HK-2 (cell line): ENCODE measurements at regions not wholly inside any gene's neighbourhood (a gene's known extent, or its start where the extent isn't known, plus 50 kb on each side); places are given as distances from the start of the nearest gene placed in this dataset.

ENCODE experiments used
- DNase-seq: peaks from one replicate; pipeline ENCODE4 v3.0.0-alpha.2; 2018; ENCODE audit not compliant: unreplicated experiment

DNA sequence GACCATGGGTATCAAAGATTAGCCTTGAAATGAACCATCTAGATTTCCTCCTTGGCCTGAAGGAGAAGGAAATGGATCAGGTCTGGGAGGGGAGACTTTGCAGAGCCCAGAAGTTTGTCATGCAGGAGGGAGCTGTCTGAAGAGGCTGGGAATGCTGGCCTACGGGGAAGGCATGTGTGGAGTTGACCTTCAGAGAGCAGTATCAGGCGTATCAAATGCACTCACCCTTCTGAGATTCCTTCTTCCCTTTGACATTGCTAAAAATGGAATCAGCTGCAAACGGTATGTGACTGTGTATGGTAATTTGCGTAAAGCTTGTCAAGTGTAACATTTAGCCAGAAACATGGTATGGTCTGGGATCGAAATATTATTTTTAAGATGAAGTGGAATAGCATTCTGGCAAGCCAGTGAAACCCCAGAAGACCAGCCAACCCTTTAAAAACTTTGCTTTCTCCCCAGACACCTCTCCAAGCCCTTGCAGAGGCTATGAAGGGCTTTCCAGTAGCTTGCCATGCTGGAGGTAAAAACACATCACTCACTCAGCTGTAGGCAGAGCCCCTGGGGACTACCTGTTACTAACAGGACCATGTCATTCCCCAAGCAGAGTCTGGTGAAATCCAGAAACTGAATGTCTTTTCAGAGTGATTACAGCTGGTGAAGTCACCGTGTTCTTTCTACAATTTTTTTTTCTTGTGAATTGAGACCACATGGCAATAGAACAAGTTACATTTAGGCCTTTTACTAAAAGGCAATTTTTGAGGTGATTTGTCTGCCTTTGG is 174.7 kb upstream of the SLC24A5 start:
- no peak for DNase-seq

DNA sequence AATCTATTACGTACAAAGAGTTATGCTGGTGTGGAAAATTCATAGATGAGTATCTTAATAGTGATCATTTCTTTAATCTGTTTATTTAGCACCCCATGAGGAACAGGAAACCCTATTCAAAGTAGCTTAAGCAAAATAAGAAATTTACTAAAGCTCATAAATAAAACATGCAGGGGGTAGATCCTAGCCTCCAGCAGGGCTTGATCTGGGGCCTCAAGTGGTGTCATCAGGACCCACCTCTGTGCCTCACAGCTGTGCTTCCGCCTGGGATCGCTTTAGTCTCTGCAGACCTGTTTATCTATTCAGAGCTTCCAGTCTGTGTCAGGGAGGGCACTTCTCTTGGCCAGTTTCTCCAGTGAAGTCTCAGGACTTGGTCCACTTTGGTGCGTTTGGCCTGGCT is 171.0 kb upstream of the SLC24A5 start:
- no peak for DNase-seq

DNA sequence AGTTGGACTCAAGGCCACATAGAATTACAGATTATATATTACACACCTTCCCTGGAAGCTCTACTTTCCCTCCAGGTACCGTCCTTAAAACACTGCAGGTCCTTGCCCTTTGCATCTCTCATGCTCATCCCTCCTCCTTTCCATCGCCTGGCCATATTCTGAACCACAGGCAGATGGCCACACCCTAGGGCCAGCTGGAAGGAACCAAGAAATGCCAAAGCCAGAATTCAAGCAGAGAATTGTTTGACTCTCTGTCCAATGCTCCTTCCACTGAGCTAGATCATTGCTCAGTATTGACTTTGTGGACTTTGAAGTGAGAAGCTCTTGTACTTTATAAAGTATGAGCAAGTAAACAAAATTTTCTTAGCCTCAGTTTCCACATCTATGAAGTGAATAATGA is 170.3 kb upstream of the SLC24A5 start:
- DNase-seq: no peak

DNA sequence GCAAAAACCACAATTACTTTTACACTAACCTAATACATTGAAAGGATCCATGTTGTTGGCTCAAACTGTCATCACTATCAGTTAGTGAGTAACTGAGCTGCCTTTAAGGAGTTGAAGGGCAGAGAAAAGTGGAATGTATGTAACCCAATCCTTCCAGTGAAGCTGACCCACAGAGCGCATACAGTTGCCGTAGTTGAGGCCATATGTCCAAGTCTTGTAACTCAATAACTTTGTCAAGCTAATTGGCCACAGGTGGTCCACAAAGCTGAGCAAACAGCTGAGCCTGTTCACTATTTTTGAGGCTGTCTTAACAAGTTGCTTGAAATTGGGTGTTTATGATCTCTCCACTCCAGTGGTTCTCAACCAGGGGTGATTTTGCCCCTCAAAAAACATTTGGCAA is 169.0 kb upstream of the SLC24A5 start:
- DNase-seq: no peak

DNA sequence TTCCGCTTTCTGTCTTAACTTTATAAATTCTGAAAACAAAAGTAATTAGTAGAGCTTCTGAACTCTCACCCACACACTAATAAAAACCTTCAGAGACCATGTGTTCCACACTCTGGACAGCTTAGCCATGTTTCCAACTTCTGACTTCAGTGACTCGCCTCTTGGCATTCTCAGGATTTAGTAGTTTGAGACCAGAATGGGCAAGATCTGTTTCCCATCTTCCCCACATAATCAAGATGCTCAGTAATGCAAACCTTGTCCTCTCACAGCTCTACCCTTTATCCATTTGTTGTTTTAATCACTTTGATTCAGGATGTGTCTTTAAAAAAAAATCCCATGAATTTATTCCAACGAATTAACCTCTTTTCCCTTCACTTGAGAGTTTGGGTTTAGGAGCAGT is 166.6 kb upstream of the SLC24A5 start:
- DNase-seq: no peak

DNA sequence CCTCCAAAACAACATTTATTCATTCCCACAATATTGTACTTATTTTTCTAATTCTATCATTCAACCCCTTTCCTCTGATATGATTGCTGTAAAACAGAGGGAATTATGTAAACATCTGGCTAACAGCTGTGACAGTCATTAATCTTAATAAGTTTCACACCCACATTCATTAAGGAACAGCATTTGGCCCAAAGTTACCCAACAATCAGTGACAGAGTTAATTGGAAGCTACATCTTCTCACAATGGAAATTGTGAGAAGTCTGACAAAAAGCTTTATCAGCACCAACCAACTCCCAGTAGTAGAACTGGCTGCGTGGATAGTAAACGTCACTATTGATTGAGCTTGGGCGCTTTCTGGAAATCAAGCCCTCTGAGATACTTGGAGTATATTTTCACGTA is 165.8 kb upstream of the SLC24A5 start:
- DNase-seq: no peak

DNA sequence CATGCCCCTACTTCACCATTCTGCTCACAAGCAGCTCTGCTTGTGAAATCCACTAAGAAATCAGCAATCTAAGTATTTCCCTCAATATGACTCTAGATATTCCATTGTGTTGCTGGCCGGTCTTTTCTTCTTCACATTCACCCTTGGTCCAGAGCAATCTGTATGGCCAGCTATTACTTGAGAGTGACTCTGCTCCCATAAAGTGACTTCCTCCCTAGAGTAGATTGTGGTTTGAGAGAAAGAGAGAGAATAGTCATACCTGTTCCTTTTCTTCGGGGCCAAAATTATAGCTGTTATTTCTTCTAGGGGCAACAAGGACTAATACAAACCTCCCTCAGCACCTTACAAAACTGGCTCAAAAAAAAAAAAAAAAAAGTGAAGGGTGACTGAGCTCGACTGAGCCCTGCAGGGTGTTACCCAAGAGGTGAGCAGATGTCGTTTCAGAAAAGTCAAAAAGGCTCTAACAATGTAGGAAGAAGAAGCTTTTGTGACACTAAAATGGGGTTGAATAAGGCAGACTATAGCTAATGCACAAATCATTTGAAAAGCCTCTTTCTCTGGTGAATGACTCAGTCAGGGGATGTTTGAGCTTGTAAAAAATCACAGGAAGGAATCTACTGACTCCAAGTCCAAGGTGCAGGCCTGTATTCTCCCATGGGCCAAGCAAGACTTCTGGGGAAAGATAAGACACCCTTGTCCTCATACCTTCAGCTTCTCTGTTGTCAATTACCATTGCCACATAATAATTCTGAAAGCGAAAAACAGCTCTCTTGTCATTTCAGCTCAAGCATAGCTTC is 161.0 kb upstream of the SLC24A5 start:
- DNase-seq: no peak

DNA sequence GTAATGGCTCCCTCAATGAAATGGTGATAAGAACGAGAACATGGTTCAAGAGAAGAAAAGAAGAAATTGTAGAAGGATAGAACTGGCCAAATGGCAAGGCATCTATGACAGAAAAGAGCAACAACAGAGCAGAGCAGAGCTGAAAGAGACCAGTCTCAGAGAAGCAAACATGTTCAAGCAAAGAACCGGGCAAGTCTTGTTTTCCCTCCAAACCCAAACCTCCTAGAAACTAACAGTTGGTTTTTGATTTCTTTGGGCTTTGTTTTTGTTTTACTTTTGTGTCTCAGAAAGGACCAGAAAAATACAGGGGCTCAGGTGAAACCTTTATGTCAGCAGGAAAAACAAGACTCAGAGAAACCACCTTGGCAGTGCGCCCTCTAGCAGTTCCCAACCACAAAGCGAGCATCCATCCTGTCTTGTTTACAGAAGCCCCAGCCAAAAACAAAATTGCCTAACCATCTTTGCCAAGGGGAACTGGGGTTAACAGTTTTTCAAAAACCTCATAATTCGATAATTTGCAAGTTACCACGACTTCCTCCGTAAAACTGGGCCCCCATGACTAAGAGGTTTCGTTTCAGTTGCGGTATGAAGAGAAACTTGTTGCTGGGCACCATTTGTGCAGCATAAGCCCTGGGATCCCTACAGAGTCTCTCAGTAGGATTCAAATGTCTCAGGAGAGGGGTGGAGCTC is 159.2 kb upstream of the SLC24A5 start:
- DNase-seq: no peak

DNA sequence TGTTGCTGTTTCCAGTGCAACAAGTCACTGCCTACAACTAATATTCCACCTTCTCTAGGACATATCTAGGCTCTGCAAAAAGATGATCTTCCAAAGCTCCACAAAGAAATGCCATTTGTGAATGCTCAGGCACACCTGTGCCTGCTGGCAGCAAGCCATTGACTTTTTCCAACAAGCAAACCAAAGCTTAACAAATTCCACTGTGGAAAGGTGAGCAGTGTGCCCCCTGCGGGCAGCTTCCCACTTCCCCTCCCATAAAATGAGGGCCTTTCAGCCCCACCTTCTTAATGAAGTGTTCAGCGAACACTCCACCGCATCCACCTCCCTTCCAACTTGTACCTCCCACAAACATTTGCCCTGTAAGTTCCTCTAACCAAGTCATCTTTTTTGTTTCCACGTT is 157.5 kb upstream of the SLC24A5 start:
- DNase-seq: no peak

DNA sequence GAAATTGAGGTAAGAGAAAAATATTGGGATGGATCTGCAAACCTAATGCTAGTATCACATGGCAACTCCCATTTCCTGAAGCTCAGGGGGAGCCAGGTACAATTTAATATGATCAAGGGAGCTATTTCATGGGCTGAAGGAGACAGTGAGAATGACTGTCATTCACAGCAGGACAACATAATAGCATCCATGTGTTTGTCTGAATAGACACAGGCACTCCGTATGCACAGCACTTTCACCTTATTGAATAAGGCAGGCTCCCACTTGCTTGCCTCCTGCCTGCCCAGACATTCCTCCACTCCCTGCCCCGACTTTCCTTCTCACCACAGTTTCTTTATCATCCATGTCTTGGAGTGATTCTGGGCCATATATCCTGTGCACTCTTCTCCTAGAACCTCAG is 156.6 kb upstream of the SLC24A5 start:
- no peak for DNase-seq

DNA sequence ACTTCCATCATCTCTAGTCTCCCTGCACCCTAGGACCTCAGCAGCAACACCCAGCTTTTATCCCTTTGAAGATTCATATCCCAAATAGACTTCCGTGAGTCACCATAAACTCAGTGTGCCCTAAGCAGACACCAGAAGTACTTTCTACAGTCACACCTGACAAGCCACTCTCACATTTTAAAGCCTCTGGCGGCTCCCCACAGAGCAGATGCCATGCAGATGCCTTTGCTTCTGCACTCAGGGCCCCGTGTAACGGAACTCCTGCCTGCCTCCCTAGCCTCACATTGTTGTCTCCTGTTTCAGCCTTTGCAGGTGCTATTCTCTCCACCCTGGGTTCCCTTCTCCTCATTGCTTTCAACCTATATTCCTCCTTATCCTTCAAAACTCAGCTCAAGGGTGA is 155.5 kb upstream of the SLC24A5 start:
- no peak for DNase-seq

DNA sequence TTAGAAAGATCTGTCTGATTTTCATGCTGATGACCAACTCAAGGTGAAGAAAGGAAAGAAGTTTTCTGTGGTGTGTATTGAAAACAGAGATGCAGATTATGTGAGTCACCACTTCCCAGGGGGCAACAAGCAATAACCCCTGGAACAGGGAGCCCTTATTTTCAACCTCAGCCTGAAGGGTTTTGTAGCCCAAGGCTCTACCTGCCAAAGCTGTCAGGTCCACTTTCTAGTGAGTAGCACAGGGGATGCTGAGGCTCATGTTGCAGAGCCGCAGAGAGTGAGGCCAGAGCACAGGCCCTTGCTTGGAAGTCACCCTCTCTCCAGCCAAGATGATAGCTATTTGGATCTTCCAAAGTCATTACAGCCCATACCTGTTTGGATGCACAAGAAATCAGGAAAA is 152.2 kb upstream of the SLC24A5 start:
- DNase-seq: no peak

DNA sequence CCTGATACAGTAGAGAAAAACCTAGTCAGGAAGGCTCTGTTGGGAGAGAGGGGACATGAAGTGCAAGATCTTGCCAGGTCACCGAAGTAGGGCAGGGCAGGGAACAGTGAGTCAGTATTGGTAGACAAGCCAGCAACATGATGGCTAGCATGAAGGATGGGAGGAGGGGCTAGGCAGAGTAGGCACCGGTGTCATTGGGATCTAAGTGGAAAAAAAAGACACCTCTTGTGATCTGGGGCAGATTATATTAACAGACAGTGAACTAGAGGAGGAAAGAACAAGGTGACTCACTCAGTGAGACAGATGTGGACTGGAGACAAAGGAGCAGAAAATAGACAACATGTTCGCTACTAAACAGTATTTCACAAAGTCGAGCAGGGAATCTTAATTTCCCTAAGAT is 149.2 kb upstream of the SLC24A5 start:
- no peak for DNase-seq

DNA sequence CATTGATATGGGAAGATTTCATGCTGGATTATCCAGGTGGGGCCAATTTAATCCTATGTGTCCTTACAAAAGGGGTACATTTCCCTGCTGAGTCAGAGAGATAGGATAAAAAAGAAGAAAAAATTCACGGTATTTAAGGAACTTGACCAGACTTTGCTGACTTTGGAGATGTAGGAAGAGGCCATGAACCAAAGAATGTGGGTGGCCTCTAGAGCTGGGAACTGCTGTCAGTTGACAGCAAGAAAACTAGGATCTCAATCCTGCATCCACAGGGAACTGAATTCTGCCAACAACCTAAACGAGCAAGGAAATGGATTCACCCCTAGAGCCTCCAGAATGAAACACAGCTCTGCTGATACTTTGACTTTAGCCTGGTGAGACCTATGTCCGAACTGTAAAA is 148.1 kb upstream of the SLC24A5 start:
- no peak for DNase-seq

DNA sequence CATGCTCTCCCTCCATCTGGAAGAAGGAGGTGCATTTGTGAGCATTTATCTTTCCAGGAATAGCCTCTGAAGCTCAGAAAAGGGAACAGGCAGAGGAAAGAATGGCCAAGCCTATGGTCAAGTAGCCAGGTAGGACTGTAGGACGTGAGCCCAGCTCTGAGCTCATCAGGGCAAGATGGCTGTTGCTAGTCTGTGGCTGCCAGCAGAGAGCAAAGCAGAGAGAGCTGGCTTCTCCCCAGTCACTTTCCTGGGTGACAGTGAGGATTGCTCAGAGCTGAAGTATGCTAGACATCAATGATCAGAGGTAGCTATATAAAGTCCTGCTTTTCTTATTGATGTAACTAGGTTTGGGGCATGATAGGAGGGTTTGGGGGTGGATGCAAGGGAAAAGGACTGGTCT is 146.1 kb upstream of the SLC24A5 start:
- no peak for DNase-seq

DNA sequence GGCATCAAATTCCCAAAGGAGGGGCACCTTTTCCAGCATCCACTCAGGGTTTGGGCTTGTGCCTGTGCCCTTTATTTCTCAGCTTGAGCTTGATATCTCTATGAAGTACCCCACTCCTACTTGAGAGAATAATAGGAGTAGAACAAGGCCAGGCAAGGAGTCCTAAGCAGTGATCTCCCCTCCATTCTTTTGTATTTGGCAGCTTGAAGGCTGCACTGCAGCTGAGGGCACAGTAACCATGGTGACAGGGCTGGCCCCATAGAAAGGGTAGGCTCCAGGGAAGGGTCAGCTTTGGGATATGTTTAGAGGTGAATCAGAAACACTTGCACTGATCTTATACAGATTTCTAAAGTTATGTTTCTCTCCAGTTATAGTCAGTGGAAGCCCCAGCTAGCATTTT is 145.4 kb upstream of the SLC24A5 start:
- DNase-seq: no peak

DNA sequence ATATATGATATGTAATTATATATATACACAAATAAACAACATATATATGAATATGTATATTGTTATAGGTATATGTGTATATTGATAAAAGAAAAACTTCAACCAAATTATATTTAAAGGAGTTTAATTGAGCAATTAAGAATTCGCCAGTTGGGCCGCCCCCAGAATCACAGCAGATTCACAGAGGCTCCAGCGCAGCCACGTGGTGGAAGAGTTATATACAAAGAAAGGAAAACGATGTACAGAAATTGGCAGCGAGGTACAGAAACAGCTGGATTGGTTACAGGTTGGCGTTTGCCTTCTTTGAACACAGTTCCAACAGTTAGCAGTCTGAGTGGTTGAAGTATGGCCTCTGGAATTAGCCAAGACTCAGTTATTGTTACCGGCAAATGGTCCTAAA is 137.3 kb upstream of the SLC24A5 start:
- DNase-seq: no peak

DNA sequence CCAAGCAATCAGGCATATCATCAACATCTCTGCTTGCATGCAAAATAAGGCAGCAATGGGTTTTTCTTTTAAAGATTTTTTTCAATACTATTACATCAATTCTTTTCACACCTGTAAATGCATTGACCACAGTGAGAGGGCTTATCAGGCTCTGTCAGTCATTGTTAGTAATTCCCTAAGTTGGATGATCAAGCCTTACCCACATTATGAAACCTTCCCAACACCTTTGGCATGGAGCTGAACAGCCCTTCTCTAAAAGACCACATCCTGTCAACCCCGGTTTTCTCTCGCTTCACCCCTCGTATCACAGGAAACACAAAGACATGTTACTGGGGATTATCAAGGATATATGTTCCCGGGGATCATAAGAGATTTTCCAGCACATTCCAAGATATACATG is 135.2 kb upstream of the SLC24A5 start:
- DNase-seq: no peak

DNA sequence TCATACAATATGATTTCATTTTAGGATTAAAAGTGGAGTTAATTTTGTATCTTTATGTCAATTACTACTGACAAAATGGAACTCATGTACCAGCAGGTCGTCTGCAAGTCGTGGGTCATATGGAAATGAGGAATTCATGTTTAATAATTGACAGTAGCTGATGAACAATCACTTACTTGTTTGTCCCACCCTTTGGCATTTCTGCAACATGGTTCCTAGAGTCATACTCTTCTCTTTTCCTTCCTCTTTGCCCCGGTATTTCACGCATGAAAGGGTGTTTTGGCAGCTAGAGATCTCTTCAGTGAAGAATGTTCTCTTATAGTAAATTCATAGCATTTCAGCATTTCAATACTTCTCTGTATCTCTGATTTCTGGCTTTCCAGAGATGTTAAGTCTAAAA is 133.3 kb upstream of the SLC24A5 start:
- DNase-seq: no peak

DNA sequence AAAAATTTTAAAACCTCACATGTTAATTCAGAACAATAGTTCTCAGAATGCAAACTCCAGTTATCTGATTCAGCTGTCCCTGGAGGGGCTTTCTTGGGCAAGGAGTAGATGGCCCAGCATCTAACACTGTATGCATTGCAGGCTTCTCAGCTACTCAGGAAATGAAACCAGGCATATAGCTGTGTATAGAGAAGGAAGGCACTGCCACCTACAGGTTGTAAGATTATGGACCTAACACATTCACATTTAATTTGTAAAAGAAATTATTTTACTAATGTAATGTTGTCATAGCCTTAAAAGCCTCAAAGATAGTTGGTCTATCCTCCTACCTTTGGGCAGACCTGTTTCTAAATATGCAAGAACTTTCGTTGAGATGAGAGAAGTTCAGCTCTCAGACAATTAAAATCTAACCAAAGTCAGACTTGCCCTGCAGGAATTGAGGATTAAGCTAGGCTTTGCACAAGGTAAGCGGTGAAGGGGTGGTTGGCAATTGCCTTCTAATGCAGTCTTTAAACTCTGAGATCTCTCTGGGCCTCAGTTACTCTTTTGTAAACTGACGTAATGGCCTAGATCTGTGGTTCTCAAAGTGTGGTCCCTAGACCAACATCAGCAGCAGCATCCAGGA is 132.8 kb upstream of the SLC24A5 start:
- DNase-seq: no peak

DNA sequence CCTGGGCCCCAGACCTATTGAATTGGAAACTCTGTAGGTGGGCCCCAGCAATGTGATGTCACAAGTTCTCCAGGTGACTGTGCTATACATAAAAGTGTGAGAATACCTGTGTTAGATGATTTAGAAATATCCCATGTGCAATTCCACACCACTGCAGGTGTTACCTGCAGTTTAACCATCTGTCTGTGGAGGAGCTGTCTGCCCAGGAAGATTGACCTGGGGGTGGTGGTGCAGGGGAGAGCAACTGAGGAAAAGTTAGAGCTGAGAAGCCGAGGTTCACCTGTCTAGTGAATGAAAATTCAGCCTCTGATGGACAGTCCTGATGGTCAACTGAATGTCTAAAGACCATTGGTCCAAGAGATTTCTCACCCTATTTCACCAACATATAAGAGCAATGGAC is 132.2 kb upstream of the SLC24A5 start:
- no peak for DNase-seq

DNA sequence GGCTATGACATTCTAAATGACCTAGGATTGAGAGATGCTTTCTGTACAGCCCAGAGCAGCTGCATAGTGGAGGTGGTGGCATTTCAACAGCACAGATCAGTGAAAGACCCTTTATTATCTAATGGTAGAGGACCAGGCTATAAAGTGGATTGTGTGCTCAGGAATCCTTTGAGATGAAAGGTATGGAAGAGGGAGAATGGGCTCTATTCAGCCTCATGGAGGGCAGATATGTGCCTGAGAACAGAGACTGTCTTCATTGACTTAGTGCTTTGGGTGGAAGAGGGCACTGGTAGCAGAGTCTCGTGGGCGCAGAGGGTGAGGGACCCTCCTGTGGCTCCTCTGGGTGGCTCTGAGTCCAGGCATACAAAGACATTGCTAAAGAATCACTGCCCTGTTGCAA is 130.0 kb upstream of the SLC24A5 start:
- DNase-seq: no peak

DNA sequence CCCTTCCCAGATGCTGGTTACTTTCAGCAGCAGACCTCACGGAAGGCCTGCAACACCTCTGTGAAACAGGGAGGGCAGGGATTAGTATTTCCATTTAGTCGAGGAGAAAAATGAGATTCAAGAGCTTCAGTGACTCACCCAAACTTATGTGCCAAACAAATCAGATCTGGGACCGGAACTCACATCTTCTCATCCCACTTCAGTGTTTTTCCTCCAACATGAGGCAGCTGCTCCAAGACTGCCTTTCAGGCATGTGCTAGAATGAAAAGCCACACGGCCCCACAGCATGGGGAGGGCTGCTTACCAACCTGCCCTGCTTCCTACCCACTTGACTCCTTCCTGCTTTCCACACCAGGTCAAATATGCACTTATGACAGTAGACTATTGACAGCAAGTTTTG is 129.4 kb upstream of the SLC24A5 start:
- DNase-seq: no peak
